GM18867 (cell line): ENCODE measurements at regions not wholly inside any gene's neighbourhood (a gene's known extent, or its start where the extent isn't known, plus 50 kb on each side); places are given as distances from the start of the nearest gene placed in this dataset.
A peak's percentile ranks its signal among the peaks of the same experiment; 100 is the strongest.

Experiments used
- ATAC-seq: cut with Tn5 transposase; IDR thresholded peaks from one replicate; pipeline ENCODE4 v1.9.1; 2021; ENCODE audit warnings: mild to moderate bottlenecking, moderate library complexity; ENCODE audit not compliant: unreplicated experiment

GRCh38 chr11:123261345-123262106 is 66.5 kb upstream of the CLMP start:
- ATAC-seq, result peak; percentile 83

- no peak for ATAC-seq
Measured at GRCh38 chr11:123260511-123261211, 65.6 kb upstream of the CLMP start.

GRCh38 chr11:123258877-123259276 is 63.8 kb upstream of the CLMP start:
- ATAC-seq, result no peak

- no peak for ATAC-seq
Measured at GRCh38 chr11:123257370-123257769, 62.3 kb upstream of the CLMP start.

- ATAC-seq, result no peak
Measured at GRCh38 chr11:123255909-123256308, 60.9 kb upstream of the CLMP start.

GRCh38 chr11:123254357-123254756 is 59.3 kb upstream of the CLMP start:
- ATAC-seq, result no peak

- ATAC-seq, result no peak
Measured at GRCh38 chr11:123253911-123254310, 58.9 kb upstream of the CLMP start.

- ATAC-seq, result no peak
Measured at GRCh38 chr11:123253223-123253622, 58.2 kb upstream of the CLMP start.

GRCh38 chr11:123251657-123252344 is 56.8 kb upstream of the CLMP start:
- no peak for ATAC-seq

- no peak for ATAC-seq
Measured at GRCh38 chr11:123250892-123251656, 56.0 kb upstream of the CLMP start.

GRCh38 chr11:123249354-123249753 is 54.3 kb upstream of the CLMP start:
- no peak for ATAC-seq

- ATAC-seq, result no peak
Measured at GRCh38 chr11:123247813-123248379, 52.8 kb upstream of the CLMP start.

GRCh38 chr11:123247496-123247799 is 52.4 kb upstream of the CLMP start:
- no peak for ATAC-seq

- peak; percentile 90 for ATAC-seq
Measured at GRCh38 chr11:123246749-123247495, 51.9 kb upstream of the CLMP start.

- no peak for ATAC-seq
Measured at GRCh38 chr11:123245567-123245966, 50.5 kb upstream of the CLMP start.
